Mammary epithelial cell (primary cell): ENCODE measurements at regions not wholly inside any gene's neighbourhood (a gene's known extent, or its start where the extent isn't known, plus 50 kb on each side); places are given as distances from the start of the nearest gene placed in this dataset.

Experiments used
- EZH2 ChIP-seq: IDR thresholded peaks from 2 replicates; pipeline ENCODE4 v1.6.1; 2012; ENCODE audit warnings: low read length, inconsistent platforms, borderline replicate concordance
- TF ChIP-seq, protein P1 (sequence below), 2 donors: IDR thresholded peaks in 1 of 2; conservative IDR thresholded peaks in 1 of 2; 2 replicates each; pipeline ENCODE4 v1.5.1; 2011 to 2012; ENCODE audit warnings: inconsistent platforms in 2 of 2, low read length in 2 of 2, mild to moderate bottlenecking in 2 of 2, control low read depth in 1 of 2, low read depth in 1 of 2; ENCODE audit not compliant: insufficient read depth in 1 of 2; ENCODE audit errors: extremely low read depth in 1 of 2

- TF ChIP-seq EZH2, result no peak
- TF ChIP-seq, protein P1, sequence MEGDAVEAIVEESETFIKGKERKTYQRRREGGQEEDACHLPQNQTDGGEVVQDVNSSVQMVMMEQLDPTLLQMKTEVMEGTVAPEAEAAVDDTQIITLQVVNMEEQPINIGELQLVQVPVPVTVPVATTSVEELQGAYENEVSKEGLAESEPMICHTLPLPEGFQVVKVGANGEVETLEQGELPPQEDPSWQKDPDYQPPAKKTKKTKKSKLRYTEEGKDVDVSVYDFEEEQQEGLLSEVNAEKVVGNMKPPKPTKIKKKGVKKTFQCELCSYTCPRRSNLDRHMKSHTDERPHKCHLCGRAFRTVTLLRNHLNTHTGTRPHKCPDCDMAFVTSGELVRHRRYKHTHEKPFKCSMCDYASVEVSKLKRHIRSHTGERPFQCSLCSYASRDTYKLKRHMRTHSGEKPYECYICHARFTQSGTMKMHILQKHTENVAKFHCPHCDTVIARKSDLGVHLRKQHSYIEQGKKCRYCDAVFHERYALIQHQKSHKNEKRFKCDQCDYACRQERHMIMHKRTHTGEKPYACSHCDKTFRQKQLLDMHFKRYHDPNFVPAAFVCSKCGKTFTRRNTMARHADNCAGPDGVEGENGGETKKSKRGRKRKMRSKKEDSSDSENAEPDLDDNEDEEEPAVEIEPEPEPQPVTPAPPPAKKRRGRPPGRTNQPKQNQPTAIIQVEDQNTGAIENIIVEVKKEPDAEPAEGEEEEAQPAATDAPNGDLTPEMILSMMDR (conservative IDR thresholded peaks at IDR 0.05 in 1 of 2, IDR thresholded peaks at IDR 0.05 in 1 of 2; ENCODE audit: extremely low read depth in 1 of 2, insufficient read depth in 1 of 2, low read depth in 1 of 2, low read length in 2 of 2), result no peak
Measured at GRCh38 chr18:34971313-34971712, 69.9 kb upstream of the MAPRE2 start.
